ENCODE measurements at regions not wholly inside any gene's neighbourhood (a gene's known extent, or its start where the extent isn't known, plus 50 kb on each side); places are given as distances from the start of the nearest gene placed in this dataset.
"Not testable (repeated sequence)": the region's sequence is repeated elsewhere in the genome, so short reads cannot be mapped to it uniquely, and the experiment has no call there.

DNA sequence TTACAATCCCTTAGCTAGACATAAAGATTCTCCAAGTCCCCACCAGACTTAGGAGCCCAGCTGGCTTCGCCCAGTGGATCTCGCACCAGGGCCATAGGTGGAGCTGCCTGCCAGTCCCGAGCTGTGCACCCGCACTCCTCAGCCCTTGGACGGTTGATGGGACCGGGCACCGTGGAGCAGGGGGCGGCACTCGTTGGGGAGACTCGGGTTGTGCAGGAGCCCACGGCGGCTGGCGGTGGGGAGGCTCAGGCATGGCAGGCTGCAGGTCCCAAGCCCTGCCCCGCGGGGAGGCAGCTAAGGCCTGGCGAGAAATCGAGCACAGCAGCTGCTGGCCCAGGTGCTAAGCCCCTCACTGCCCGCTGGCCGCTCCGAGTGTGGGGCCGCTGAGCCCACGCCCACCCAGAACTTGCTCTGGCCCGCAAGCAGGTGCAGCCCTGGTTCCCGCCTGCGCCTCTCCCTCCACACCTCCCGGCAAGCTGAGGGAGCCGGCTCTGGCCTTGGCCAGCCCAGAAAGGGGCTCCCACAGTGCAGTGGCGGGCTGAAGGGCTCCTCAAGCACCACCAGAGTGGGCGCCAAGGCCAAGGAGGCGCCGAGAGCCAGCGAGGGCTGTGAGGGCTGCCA, 275.0 kb upstream of the PDE3A start:
- not testable (repeated sequence) for DNase-seq

DNA sequence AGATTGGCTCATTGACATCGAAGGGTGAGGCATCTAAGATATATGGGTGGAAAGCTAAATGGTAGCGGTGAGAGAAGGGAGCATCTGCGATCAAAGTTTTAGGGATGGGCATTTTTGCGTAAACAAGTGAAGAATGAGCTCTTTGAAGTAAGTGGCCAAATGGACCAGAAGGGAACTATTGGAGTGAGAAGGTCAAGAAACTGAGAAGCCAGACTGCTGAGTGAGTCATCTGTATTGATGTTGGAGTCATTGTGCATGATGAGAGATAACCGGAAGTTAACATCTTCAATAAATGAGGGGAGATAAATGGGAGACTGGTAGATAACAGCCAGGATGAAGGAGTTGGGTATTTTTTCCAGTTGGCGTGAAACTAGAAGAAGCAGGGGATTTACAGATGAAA, 271.9 kb upstream of the PDE3A start:
- no peak for DNase-seq

DNA sequence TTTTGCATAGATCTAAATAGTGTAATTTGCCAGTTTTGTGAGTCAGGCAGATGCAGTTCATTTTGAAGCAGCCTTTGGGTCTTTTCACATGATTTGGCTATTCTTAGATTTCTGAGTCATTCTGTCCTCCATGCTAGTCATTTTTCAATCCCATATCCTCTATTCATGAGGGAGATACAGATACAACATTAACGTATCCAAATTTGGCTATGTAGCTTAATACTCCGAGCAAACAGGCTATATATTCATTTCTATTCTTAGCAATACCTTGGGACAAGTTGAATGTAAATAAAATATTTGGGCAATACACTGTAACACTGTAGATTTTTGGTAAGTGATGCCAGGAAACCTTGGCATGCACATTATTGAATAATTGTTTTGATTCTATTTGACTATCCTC, 270.7 kb upstream of the PDE3A start:
- no peak for DNase-seq

DNA sequence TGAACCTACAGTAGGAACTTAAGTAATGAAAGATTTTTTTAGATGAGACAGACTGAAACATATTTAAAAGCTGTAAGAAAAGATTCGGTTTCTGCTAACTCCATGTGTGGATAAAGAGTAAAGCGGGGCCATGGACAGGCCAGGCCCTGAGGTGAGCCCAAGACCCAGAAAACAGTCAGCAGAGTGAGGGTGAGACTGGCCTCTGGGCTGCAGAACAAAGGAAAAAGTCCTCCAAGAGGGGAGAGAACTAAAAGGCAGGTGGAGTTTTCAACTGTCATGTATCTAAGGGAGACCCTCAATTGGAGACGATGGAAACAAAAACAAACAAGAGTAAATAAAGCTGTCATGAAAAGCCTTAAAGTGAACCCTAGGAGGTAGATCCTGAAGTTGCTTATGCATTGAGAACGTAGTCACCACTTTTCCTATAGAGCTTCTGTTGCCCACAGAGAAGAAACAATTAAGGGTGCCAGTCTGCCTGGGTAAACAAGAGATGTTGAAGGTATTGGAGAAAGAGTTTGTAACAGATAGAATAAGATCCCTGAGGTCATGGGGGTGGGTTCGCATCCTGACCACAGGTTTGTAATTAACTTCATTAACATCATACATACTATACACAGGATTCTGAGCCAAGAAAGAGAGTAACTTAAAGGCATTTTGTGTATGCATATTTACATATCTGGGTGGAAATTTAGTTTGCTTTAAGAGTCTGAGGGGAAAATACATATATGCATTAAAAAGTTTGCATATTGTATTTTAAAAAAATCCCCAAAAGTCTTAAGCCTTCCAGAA, 268.7 kb upstream of the PDE3A start:
- DNase-seq, result no peak

DNA sequence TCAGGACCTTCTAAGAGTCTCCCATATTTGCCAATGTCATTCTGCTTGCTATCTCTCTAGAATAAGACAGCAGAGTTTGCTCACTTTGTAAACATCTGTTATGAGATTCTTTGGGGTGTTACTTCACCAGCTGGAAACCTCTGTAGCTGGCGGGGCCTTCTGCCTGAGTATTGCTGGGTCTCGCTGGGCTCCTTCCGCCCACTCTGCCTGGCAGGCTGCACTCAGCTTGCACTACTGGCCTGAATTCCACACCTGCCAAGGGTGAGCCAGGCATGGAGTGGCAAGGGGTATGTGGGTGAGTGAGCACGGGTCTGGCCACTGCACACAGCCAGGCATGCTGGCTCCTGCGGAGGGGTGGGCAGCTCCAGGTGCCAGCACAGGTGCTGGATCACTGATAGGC, 267.3 kb upstream of the PDE3A start:
- DNase-seq, result peak; percentile 34

DNA sequence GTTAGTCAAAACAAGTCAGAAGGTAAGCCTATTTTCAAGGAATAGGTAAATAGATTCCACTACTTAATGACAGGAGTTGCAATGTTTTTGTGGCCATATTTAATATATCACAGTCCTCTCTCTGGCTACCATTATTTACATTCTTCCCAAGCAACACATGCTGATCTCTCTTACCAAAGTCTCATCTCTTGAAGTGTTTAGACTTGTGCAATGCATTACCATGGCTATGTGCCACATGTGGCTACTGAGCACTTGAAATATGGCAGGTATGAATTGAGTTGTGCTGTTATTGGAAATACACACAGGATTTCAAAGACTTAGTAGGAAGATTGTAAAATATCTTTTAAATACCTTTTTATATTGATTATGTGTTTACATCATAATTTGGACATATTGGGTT, 262.4 kb upstream of the PDE3A start:
- no peak for DNase-seq

DNA sequence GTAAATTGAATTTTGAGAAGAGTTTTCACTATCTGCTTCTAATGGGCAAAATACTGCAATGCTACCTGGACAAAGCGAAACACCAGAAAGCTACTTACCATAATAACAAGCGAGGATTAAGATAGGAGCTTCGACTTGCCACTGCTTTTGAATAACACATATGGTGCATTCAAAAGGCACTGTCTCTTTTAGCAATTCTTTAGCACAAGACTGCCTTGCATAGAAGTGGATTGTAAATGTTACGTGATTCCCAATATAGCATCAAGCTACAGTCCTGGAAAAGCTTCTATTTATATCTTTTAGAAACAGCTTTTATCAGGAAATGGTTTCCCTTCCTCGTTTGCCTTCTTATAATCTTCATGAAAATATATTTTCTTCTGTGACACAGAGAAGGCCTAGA, 258.7 kb upstream of the PDE3A start:
- DNase-seq, result no peak

DNA sequence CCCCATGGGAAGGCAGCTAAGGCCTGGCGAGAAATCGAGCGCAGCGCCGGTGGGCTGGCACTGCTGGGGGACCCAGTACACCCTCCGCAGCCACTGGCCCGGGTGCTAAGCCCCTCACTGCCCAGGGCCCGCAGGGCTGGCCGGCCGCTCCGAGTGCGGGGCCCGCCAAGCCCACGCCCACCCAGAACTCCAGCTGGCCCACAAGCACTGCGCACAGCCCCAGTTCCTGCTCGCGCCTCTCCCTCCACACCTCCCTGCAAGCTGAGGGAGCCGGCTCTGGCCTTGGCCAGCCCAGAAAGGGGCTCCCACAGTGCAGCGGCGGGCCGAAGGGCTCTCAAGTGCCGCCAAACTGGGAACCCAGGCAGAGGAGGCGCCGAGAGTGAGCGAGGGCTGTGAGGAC, 253.0 kb upstream of the PDE3A start:
- DNase-seq, result not testable (repeated sequence)

DNA sequence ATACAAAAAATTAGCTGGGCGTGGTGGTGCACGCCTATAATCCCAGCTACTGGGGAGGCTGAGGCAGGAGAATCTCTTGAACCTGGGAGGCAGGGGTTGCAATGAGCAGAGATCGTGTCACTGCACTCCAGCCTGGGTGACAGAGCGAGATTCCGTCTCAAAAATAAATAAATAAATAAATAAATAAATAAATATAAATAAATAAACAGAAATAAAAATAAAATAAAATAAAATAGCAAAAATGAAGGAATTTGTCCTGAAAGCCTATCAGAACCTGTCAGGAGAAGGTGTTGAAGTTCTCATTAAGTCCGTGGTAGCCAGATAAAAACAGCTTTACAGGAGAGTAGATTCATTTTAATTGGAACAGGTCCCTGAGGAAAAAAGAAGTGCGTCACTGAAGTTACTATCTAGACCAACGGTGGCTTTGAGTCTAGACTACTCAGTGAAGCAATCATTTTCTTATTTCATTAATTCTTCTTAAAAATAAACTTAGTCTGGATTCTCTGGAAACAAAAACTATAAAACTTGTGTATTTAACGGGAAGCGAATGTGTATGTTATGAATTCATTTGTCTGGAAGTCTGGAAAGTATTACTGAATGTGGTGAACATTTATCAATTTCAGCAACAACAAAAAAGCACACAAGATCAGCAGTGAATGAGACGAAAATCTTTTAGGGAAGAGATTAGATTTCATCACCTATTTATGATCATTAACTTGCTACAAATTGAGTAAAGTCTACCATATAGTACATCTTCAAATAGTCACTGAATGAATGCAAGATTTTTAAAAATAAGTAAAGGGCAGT, 248.5 kb upstream of the PDE3A start:
- no peak for DNase-seq

DNA sequence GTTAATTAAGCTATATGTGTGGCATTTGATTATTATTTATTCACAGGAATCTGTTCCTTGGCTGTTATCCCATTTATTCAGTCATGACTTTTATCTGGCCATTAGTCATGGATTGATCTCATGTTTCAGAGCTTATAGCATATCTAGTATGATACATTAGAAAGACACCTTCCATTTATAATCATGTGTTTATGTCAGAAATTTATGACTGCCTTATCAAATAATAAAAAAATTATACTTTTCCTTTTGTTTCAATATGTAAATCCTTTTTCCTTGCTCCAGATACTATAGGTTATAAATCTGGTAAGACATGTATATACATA, 248.0 kb upstream of the PDE3A start:
- no peak for DNase-seq

DNA sequence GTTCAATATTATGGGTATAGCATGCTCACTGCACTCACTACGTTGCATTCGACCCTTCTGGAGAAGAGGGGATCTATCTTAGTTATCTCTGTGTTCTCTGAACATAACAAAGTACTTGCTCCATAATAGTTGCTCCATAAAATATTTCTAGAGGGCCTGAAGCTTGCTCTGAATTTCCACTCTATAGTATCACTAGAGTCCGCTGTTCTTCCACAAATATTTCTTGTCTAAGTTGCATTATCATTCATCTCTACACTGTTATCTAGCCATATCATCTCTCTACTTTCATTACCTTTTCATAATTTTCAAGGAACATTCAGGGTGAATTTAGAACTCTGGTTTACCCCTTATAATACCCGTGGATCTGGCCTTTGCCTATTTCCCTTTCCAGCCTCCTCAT, 246.1 kb upstream of the PDE3A start:
- DNase-seq, result no peak

DNA sequence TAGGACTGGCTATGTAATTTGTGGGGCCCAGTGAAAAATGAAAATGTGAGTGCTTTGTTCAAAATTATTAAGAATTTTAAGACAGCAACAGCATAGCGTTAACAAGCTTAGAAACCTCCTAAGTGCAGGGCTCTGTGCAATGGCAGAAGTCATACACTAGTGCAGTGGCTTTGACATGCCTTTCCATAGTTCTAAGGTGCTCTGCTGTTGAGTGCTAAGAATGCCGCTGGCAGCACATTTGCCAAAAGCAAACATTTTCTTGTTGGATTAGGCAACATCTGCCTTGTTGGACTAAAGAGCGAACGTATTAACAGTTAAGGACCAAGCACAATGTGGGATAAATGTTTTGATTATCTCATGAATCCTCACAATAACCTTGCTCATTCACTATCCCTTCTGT, 244.9 kb upstream of the PDE3A start:
- no peak for DNase-seq

DNA sequence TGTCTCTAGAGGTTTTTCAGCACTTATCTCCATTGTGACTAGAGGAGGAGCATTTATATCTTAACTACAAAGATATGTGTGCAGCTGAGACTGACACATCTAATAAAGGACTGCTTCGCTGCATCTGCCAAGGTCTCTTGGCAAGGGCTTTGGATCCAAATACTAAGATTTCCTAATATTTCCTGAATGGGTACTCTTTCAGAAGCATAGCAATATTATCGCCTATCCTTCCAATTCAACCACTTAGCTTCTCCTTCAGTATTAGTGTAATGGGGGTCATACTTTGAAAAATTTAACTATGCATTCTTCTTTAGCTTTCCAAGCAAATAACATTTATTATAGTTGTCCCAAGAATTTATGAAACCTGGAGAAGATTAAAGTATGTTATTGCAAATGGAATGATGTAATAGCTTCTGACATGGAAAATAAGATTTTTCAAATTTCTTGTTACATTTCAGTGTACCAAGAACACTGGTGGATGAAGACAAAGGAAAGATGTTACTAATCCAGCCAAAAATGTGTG, 243.0 kb upstream of the PDE3A start:
- DNase-seq, result no peak

DNA sequence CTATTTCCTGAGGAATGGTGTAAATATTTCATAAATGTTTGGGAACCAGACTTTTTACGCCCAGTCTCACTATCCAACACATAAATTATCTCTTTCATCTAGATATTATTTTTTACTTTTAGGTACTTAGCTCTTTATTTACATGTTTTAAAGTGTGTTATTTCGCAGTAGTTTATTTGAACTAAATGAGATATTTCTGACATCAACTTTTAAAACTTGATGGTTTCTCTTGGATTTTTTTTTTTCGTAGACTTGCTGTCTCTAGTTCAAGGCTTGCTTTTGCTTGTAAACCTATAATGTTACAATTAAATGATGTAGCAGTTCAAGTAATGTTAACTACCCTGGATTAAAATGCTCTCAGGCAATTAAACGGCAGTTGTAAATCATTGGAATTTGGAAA, 241.7 kb upstream of the PDE3A start:
- DNase-seq, result no peak

DNA sequence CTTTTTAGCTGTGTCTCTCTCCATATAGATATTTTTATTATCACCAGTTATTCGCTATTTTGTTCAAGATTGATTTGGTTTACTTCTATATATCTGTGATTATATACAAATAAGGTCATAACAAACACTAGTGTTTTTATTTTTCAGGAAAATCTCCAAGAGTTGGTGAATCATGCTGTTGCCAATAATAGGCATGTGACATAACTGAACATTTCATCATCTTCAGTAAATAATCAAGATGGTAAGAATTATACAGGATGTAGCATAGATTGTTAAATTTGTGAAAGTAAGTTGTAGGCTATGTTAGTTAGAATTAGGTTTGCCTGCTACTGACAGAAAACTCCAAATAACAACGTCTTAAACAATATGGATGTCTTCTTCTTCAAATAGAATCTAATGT, 240.9 kb upstream of the PDE3A start:
- DNase-seq, result no peak

DNA sequence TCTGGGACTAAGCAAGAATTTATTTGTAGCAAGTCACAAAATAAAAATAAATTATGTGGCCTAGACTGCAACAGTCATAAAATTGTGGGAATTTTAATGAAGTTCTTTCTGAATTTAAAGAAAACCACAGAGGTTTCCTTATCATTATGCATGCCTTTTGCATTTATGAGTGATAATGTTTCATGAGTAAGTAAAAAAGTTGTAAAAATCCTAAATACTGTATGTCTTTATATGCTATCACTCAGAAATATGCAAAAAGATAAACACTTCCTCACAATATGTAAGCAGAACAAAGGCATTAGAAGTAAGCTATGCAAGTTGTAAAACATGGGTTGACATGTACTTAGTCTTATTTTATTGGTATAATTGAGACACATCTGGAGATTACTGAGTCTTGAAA, 239.4 kb upstream of the PDE3A start:
- DNase-seq, result no peak

DNA sequence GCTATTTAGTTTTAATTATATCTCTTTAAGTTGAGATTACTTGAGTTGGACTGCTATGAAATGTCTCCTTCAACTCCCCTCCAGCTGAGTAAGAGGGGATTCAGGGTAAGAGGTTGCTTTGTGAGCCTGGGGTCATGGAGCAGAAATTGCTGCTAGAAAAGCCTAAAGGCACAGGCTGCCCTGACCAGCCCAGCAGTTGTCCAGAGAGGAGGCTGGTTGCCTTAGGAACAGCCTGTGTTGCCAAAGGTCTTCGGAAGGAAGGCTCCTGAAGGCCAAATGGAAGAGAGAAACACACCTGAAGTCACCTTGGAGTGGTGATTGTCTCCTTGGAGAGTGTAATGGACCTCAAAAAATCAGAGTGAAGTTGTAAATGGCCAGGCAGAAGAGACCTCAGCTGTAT, 235.5 kb upstream of the PDE3A start:
- no peak for DNase-seq

DNA sequence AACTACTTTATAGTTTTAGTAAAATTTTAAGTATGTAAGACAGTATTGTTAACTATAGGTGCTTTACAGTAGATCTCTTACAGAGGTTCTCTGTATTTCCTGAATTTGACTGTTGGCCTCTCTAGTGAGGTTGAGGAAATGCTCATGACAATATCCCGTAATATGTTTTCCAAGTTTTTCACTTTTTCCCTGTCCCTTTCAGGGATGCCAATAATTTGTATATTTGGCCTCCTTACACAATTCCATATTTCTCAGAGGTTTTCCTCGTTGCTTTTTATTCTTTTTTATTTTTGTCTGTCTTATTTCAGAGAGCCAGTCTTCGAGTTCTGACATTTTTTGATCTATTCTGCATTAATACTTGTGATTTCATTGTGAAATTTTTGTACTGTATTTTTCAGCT, 233.7 kb upstream of the PDE3A start:
- DNase-seq, result no peak

DNA sequence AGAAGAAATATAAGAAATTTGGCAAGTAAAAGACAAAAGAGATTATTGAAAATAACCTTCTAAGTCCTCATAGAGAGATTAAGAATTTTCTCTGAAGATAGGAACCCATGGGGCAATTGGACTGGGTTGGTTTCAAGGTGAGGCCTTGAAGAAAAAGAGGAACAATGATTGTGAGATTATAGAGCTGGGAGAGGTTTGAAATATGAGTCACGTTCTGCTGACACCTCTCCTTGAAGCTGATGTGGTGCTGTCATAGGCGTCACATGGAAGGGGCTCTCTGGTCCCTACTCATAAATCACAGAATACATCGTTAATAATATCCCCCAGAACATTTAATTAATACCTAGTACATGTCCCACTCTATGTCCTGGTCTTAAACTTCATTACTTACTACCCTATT, 227.6 kb upstream of the PDE3A start:
- no peak for DNase-seq

DNA sequence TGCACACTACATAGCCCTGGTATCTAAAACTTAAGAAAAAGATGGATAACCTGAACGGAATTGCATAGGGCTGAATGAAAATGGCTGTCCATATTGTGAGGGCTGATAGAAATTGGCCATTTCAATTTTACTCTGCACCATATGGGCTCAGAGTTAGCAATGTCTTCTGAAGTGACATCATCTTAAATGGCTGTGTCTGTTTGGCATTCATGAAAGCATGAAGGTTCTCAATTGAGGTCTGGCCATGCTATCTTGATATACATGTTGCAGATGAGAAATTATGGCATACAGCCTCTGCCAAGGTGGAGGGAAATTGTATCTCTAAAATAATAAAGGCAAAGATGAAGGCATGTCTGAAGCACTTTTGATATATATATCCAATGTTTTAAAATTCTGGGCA, 226.0 kb upstream of the PDE3A start:
- no peak for DNase-seq

DNA sequence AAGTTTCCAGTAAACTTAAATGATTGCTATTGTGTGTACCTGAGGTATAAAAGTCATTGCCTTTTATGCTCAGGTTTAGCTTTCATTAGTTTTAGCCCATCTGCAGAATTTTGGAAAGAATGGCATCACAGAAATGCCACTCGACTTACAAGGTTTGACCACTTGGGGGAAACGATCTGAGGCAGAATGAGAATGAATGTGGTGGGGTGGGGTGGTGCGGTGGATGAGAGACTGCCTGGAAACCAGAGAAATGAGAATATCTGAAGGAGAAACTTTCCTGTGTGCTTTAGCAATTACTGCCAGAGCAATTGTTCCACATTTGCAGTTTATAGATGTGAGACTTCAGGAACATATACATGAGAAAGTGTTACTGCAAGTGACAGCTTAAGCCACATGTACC, 225.4 kb upstream of the PDE3A start:
- DNase-seq, result no peak

DNA sequence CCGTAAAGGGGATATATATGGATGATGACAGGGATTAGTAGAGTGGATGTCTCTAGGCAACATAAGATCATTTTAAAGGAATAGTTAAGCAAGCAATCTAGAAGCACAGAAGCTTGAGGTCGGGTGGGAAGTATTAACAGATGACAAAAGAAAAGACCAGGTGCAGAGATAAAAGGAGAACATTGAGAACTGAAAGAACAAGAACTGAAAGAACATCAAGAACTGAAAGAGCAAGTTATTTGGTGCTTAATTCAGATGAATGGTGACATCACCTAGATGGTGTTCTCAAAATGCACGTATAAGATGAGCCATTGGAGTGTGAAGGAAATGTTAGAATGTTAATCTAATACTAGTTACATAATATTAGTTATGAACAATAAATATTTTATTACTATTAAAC, 224.0 kb upstream of the PDE3A start:
- DNase-seq, result no peak

DNA sequence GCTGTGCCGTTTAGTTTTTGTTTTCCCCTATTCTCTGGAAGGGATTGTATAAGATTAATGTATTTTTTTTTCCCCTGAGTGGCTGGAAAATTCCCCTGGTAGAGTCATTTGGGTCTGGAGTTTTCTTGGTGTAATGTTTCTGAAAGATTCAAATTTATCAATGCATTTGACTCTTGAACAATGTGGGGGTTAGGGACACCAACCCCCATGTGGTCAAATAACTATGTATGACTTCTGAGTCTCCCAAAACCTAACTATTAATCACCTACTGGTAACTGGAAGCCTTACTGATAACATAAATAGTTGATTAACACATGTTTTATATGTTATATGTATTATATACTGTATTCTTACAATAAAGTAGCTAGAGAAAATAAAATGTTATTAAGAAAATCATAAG, 220.1 kb upstream of the PDE3A start:
- no peak for DNase-seq

DNA sequence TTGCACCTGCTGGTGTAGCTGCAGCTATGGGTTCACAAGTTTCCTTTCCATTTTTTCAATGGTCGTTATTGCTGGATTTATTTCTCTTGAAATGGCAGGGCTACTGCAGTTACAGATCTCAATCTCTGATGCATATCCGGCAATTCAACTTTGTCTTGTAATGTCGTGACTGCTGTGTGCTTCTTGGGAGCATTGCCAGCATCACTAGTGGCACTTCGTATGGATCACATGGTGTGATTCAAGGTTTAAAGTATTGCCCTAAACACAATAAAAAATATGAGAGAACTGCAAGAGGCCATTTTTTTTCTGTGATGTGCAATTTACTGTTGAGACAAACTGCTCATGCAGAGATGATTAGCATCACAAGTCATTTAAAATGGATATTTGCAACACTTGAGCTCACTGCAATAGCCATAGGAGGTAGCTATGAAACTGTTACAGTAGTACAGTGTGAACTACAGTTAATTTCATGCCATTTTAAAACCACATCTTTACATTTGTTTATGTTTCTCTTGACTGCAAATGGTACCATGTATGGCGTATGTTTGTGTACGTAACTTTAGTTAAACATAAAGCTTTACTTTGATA, 217.4 kb upstream of the PDE3A start:
- no peak for DNase-seq
